UCSD-AML1 (cell line): ENCODE measurements at regions not wholly inside any gene's neighbourhood (a gene's known extent, or its start where the extent isn't known, plus 50 kb on each side); places are given as distances from the start of the nearest gene placed in this dataset.
A peak's percentile ranks its signal among the peaks of the same experiment; 100 is the strongest.
"Not testable (repeated sequence)": the region's sequence is repeated elsewhere in the genome, so short reads cannot be mapped to it uniquely, and the experiment has no call there.

Experiments used
- DNase-seq: peaks from one replicate; lab custom pipeline; 2025; ENCODE audit not compliant: unreplicated experiment; lab: John Stamatoyannopoulos, UW

DNA sequence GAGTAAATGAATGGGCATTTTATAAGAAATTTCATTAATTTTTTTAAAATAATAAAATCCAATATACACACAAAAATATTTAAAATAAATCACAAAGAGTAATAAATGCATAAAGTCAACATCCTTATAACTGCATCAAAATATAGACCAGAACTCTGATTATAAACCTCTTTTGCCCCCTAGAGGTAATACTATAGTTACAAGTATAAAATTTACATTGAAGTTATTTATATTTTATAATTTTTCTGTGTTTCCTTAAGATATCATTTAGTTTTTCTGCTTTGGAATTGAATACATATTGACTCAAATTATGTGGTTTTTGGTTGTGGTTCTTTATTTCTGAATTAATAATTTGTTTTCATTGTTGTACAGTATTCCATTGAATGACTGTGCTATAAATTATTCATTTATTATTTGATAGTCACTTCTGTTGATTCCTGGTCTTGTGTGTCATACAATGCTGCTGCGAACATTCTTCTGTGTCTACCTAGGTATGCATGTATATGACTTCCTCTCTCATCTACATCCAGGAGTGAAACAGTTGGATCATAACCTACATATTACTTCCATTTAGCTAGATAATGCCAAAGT is 673.6 kb downstream of the IPMK start:
- DNase-seq: no peak

GRCh38 chr10:57579926-57580325 is 687.8 kb downstream of the IPMK start:
- DNase-seq: no peak

GRCh38 chr10:57562211-57562610 is 705.5 kb downstream of the IPMK start:
- peak; percentile 3 for DNase-seq

DNA sequence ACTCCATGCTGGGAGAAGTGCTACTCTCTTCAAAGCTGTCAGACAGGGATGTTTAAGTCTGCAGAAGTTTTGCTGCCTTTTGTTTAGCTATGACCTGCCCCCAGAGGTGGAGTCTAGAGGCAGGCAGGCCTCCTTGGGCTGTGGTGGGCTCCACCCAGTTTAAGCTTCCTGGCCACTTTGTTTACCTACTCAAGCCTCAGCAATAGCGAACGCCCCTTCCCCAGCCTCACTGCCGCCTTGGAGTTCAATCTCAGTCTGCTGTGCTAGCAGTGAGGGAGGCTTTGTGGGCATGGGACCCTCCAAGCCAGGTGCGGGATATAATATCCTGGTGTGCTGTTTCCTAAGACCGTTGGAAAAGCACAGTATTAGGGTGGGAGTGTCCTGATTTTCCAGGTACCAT is 715.9 kb downstream of the IPMK start:
- DNase-seq: not testable (repeated sequence)

DNA sequence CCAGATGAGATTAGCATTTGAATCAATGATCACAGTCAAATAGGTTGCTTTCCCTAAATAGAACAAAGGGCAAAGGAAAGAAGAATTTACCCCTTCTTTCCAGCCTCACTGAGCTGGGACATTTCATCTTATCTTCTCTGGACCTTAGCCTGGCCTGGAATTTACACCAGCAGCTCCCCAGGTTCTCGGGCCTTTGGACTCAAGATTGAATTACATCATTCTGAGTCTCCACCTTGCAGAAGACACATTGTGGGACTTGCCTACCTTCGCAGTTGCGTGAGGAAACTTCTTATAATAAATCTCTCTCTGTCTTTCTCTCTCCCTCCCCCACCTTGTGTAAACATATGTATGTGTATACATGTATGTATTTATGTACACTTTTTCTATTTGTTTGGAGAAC is 732.4 kb downstream of the IPMK start:
- DNase-seq: no peak

DNA sequence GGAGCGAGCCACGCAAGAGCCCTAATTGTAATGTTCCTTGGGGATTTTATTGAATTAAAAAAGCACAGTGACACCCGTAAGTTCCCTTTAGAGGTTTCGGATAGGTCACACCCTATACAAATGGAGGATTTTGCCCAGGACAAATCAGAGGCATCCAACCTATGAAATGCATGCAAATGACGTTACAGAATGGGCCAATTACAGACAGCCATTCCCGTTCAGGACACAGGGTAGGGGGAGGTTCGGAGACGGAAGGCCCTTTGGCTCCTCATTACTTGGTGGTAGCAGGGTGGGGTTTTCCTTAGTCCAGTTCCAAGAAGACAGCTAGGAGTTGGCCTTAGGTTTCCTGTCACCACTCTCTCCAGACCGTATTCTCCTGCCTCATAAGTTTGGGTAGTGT is 754.1 kb downstream of the IPMK start:
- no peak for DNase-seq

DNA sequence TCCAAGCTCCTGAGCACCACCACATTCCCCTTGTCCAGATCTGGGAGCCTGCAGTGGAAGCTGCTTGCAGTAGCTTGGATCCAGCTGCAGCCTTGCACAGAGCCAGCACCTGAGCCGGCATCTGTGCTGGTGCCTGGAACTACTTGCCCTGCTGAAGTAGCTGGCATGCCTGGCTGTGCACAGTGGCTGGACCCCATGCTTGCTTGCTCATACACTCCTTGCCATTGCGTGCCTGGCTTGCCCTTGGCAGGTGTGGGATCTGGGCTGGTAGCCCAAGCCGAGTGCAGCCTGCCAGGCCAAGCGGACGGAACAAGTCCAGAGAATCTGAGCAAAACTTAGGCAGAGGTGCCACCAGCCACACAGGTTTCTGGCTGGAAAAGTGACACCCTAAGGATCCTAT is 759.9 kb downstream of the IPMK start:
- no peak for DNase-seq

DNA sequence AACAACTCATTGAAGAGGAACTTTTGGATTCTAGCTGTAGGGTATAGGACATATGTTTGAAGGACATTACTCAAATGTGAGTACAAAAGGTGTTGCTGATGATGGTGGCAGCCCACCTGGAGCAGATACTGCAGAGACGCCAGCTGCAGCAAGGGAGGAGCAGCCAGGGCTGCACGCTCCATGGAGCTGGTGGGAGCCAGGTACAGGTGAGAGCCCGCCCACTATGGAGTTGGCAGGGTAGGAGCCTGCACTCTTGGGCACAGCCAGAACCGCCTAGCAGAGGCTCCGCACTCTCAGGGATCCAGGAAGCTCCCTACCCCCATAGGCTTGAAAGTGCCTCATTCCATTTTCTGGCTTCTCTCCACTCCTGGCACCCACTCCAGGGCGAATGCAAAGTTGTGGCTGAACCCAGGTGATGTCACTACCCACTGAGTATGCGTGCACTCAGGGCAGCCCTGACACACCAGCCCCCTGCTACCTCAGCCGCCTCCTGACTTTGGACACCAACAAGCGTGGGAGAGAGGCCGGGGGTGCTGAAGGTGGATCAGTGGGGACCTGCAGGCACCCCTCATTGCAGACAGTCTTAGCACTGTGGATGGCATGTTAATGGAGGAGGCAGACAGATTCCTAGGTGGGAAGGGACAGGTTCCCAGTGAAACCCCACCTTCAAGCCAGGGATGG is 761.1 kb downstream of the IPMK start:
- no peak for DNase-seq

GRCh38 chr10:57494486-57494885 is 773.2 kb downstream of the IPMK start:
- DNase-seq: no peak

DNA sequence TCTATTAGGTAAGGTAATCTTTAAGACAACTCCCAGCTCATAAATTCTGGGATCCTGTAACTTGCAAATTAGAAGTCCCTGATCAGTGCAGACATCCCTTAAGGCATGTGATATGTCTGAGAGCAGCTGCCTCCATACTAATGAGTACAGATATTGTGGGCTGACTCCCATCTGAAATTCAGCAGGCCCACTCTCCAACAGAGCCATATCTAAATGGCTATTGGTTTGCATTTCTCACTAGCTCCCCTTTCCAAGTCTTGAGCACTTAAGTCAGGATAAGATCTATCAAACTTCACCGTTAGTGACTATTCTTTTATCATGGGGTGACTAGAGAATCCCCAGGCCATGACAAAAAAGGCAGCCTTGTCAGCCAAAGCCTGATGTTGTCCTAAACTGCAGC is 785.4 kb downstream of the IPMK start:
- DNase-seq: no peak

DNA sequence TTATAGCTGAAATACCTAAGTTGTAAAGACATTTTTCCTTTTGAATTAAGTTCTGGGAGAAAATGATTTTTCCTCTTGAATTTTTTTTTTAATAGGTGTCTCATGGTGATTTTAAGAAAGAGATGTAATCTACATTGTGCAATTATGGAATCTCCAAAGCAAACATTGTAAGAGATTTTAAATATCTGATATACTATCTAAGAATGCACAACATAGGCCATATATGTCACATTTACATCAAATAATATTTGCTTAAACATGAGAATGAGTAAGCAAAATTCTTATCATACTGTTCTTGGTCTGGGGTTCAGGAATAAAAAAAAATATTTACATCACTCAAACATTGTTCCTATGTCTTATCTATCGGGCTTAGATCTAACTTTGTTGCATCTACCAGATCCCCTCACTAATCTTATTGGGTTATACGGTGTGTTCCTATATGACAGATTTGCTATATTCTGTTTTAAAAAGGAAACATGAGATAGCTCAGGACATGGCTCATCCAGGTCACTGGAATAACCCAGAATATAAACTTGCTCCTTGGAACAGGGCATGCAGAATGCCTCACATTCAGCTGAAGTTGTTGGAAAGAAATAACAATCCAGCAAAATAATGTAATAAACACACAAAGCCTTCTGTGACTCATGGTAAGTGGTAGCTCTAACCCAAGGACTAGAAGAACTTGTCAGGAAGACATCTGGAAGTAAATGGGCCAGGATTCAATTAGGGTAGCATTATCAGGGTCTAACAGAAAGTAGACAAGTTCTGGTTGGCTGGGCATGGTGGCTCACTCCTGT is 794.7 kb downstream of the IPMK start:
- DNase-seq: no peak

DNA sequence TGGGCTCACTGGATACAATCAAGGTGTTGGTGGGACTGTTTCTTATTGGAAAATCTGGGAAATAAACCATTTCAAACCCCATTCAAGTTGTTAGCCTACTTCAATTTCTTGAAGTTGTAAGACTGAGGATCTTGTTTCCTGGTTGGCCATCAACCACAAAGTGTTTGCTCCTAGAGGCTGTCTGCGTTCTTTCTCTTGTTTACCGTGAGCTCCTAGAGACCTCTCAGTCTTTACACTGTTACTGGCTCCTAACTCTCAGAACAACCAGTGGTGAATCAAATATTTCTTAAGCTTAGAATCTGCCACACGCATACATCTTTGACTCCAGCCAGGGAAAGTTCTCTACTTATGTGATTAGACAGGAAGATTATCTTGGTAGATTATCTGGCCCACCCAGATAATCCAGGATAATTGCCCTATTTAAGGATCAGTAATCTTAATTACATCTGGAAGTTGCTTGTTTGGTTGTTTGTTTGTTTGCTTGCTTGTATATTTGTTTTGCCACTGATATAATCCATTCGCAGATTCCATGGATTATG is 798.7 kb downstream of the IPMK start:
- DNase-seq: no peak

- DNase-seq: no peak
These were observed 802.5 kb downstream of the IPMK start for GRCh38 chr10:57465155-57465554.

- no peak for DNase-seq
These were observed 807.2 kb downstream of the IPMK start for GRCh38 chr10:57460540-57460939.

GRCh38 chr10:57457972-57458512 is 809.7 kb downstream of the IPMK start:
- DNase-seq: no peak

DNA sequence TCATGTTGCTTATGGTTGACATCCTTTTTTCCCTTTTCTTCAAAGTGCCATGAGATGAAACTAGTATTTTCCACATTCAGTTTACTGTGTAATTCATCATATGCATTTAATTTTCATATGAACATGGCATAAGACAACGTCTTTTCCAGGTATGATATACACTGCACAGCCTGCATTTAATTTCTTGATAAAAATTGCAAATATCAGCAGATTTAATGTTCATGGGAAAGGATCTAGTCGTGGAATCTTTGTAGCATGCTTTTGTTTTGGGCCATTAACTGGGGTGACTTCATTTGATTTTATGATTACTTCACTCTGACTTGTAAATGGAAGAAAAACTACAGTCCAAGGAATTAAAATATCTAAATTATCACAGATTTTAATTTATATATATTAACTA is 837.3 kb downstream of the IPMK start:
- DNase-seq: no peak

DNA sequence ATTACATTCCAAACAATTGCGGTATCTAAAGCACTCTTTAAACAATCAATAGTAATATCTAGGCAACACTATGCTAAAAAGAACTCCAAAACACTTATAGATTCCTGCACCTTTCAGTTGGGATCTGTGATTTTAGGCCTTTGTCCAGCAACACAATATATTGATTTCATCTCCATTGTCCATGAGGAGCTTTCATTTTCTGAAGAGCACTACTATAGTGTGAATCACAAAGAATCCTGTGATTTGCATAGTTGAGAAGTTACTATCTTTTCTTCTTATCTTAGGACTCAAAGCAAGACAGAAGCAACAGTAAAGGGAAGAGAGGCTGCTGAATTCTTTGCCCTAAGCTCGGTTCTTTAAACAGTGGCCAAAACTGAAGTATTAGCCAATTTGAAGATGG is 846.8 kb downstream of the IPMK start:
- no peak for DNase-seq

DNA sequence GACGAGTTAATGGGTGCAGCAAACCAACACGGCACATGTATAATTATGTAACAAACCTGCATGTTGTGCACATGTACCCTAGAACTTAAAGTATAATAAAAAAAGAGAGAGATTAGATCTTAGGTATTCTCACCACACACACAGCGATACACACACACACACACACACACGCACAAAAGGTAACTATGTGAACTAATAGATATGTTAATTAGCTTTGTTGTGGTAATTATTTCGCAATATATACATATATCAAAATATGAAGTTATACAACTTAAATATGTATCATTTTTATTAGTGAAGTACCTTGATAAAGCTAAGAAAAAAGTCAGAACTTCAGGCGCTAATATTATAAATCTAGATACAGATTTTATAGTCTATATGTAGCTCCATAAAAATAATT is 849.2 kb downstream of the IPMK start:
- DNase-seq: no peak

- DNase-seq: no peak
These were observed 871.8 kb downstream of the IPMK start for GRCh38 chr10:57395923-57396322.

DNA sequence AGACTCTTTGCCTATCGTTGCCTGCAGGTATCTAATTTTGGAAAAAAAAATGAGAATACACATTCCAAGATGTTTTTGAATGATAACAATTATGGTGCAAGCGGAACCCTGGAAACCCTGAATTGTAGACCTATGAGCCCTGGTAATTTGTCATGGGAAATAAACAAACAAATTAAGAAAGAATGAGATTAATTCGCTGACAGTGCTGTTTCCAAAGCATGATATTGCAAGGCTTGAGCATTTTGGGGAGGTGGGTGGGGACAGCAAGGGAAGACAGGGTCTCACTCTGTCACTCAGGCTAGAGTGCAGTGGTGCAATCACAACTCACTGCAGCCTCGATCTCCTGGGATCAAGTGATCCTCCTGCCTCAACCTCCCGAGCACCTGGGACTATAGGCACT is 900.3 kb downstream of the IPMK start:
- DNase-seq: no peak

- peak; percentile 2 for DNase-seq
These were observed 904.9 kb downstream of the IPMK start for GRCh38 chr10:57362811-57363210.
